HG03378 (cell line): ENCODE measurements at regions not wholly inside any gene's neighbourhood (a gene's known extent, or its start where the extent isn't known, plus 50 kb on each side); places are given as distances from the start of the nearest gene placed in this dataset.
"Not testable (repeated sequence)": the region's sequence is repeated elsewhere in the genome, so short reads cannot be mapped to it uniquely, and the experiment has no call there.

Experiments
- ATAC-seq: cut with Tn5 transposase; IDR thresholded peaks from one replicate; pipeline ENCODE4 v1.9.1; 2021; ENCODE audit warnings: mild to moderate bottlenecking, moderate library complexity; ENCODE audit not compliant: unreplicated experiment

DNA sequence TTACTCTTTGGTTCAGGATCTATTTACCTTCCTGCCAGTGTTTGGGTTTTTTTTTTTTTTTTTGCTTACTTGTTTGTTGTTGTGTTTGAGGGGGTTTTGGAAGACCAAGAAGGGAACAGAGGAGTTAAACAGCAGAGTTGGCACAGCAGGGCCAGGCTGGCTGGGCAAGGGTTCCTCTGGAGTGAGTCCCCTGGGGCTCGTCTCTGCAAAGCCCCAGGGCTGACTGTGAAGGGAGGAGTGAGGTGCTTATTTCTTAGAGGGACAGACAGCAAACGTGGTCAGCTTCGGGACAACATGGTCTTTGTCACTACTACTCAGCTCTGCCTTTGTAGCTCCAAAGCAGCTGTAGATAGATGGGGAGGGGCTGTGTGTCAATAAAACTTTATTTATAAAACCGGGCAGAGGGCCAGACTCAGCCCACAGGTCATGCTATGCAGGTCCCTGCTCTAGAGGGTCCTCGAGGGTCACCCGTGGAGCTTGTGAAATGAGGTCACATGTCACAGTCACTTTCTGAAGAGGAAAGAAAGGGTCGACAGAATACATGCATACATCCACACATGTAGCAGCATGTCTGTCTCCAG, 1404.7 kb downstream of the BRD1 start:
- ATAC-seq = no peak

DNA sequence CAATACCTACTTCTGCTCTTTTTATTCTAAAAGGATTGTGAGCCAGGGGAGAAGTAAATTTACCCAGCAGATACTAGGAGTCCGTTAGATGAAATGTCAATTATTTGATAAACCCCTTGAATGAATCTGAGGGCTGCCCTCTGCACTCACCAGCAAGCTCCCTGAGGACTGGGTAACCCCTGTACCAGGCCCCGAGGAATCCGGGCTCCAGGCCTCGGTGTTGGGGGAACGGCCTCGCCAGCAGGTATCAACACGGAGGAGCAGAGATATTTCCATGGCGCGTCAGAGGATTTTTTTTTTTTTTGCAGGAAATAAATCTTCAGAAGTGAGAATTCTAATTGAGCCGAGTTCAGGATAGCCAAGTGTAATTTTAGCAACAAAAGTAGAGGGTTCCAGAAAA, 1408.8 kb downstream of the BRD1 start:
- no peak for ATAC-seq

DNA sequence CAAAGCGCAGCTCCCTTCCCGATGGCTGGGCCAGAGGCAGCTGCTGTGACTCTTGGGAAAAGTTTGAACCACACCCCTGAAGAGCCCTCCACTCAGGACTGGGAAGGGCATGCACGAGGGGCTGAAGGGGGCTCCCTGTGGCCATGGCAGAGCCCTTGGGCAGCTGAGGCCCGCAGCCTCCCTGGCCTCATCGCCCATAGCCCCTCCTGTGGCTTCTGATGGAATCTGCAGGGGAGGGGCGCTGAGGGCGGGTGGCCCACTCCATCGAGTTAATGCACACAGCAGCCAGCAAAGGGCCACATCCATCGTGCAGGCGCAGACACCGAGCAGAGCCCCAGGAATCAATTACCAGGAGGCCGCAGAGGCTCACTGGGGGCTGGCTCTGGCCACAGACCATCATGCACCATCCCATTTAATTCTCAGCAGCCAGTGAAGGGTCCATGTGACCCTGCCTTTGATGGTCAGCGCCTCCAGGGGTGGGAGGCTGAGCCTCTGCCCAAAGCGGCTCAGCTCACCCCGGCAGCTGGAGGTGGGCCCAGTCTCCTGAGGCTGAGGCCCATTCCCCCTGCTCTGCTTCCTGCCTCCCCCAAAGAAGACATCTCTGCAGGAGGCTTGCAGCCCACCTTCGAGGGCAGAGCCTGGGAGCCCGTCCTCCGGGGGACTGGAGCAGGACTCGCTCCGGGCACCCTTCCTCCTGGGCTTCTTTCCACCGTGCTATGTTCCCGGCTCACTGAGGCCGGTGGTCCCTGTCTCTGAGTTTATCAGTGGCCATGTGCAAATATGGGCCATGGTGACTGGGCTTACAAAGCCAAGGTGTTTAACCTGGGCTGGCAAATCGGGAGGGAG, 1410.2 kb downstream of the BRD1 start:
- ATAC-seq = no peak

DNA sequence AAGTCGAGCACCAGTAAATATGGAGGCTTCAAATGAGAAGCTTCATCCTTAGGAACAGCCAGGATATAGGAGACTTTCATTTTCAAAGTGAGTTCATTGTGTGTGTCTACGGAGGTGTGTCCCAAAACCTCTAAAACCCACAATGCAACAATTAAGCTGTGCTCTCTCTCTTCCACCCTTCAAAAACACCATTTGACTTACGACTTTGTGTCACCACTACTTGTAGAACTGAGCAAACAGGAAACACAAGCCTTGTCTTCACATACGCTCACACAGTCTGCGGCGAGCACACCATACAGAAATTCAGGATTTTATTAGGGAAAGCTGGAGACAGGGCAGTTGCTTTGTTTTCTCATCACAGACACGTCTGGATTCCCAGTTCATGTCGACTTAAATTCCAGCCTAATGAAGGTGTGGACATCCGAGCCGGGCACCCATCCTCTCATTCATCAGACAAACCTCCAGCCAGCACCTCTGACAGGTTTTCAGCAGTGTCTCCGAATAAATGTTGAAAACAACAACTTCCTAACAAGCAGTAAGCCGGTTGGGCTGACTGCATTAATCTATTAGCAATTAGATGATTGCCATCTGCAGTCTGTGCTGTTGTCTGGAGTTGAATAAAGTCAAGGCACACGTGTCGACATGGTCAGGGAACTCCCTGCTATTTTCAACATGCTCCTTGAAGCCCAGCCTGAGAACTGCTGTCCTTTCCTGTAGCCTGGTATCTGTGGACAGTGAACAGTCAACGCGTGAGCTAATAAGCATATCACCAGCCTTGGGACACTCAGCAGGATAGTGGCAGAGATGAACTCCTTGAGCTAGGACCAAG, 1411.1 kb downstream of the BRD1 start:
- ATAC-seq = no peak

DNA sequence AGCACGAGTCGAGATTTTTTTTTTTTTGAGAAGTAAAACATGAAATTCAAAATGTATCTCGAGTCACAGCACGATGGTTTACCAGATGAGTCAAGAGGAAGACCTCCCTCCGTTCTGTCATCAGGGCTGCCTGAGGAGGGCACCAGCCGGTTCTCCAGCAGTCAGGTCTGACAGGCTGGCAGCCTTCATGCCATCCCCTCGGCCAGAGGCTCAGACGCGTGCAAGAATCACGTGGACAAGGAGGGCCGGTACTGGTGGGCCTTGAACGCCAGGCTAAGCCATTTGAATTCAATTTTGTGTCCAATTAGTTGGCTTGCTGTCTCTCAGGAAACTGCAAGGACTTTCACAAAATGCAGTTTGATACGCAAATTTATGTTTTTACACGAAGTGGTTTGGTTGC, 1412.2 kb downstream of the BRD1 start:
- no peak for ATAC-seq

DNA sequence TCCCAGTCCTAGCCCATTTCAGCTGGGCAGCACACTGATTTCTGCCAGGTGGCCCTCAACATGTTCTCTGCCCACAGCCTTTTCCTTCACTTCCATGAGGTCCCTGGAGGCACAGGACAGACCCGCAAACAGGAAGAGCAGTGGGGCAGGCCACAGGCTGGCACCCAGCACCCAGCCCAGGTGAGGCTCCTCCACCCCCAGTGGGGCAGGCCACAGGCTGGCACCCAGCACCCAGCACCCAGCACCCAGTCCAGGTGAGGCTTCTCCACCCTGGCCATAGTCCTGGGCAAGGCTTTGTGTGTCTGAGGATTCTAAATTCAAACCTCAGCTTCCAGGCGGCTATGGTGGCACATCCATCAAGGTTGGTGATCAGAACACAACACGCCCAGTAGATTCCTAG, 1413.0 kb downstream of the BRD1 start:
- ATAC-seq = no peak

DNA sequence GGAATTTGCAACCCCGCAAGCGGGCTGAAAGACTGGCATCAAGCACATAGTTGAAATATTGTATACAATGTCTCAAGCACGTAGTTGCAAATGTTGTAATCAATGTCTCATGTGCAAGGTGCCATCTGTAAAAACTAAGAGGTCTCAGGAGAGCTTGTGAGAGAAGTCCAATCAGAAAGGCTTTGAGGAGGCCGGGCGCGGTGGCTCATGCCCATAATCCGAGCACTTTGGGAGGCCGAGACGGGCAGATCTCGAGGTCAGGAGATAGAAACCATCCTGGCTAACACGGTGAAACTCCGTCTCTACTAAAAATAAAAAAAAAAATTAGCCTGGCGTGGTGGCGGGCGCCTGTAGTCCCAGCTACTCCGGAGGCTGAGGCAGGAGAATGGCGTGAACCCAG, 1414.7 kb downstream of the BRD1 start:
- not testable (repeated sequence) for ATAC-seq

DNA sequence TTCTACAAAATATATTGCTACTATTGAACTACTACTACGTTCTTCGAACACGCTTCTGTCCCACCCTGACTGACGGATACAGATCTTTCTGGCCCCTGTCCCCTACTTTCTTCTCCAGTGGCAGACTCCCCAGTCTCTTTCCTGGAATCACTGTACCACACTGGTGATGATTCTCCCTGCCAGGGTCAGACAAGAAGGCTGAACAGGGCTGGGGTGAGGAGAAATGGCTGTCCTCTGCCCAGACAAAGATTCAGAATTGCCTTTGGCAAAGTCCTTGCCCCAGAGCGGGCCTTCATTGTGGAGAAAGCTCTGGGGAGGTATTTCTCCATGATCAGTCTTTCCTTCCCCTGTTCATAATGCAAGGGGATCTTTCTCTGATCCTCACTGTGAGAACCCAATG, 1417.1 kb downstream of the BRD1 start:
- ATAC-seq = no peak

DNA sequence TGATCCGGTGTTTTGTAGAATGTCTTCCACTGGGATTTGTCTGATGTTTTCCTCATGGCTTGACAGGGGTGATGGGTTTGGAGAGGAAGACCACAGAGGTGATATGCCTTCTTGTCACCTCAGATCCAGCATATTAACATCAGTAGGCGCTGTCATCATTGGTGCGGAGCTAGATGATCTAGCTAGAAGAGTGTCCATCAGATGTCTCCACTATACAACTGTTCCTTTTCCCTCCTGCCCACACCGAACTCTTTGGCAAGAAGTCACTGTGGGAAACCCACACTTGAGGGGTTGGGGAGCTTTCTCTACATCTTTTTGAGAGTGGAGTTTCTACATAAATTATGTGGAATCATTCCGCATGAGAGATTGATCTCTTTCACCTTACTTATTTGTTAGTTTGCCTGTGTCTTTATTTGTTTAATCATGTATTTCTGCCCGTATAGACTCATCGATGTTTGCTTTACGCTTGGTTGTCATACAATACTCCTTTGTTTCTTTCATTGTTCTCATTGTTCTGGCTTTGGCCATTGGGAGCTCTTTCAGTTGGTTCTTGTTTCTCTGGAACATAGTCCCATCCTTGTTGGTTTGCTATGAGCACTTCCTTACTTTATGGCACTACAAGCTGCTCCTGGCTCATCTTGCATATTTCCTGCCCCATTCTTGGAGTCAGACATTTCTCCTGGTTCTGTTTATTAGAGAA, 1420.3 kb downstream of the BRD1 start:
- no peak for ATAC-seq

DNA sequence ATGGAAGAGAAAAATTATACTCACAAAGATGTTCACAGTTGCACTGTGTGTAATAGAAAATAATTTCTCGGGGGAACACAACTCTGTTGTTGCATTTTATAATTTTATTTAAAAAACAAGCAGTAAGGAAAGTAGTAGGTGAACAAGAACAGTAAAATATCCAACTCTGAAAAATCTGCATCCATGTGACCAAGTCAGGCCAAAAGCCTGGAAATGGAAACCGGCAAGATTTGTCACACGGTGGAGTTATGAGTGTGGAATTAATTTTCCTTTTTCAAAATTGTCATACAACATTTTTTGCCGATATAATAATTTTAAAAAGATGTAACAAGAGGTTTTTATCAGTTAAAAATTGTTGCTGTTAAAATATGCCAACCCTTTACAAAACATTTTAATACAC, 1421.5 kb downstream of the BRD1 start:
- no peak for ATAC-seq

DNA sequence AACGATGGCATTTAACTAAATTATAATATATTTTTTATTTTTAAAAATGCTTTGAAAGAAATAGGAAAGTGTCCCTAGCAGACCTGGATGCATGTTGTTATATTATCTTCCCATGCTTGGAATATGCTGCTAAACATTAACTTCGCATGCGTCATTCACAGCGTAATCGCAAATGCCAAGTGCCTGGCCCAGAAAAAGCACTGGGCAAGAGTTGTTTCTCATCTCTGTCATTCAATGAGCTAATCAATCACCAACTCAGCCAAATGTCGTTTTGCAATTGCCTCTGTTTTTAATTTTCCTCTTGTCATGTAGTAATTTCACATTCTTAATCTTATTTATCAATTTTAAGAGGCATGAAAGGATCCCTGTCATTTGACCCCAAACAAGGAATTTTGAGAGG, 1421.9 kb downstream of the BRD1 start:
- no peak for ATAC-seq

DNA sequence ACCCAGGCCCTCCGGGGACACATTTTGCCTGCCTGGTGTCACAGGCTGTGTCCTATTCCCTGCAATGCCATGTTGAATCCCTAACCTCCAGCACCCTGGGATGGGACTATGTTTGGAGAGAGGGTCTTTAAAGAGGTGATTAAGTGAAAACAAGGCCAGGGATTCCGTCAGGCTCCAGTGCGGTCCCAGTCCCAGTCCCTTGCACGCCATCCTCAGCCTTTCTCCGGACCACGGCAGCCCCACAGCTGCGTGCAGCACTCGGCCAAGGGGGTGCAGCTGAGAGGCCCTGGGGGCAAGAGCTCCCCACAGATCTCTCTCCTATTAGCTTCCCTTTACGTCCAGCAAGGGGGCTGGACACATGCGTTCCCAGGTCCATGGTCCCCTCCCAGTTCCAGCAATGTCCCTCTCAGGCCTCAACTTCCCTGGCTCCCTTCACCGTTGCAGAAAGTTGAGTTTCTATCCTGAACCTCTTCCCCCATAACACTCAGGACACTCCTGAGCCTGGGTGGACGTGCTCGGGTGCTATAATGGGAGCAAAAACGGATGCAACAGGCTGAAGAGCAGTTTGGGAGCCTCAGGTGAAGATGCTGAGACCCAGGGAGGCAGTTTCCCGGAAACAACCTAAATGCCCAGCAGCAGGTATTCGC, 1422.7 kb downstream of the BRD1 start:
- ATAC-seq = no peak

DNA sequence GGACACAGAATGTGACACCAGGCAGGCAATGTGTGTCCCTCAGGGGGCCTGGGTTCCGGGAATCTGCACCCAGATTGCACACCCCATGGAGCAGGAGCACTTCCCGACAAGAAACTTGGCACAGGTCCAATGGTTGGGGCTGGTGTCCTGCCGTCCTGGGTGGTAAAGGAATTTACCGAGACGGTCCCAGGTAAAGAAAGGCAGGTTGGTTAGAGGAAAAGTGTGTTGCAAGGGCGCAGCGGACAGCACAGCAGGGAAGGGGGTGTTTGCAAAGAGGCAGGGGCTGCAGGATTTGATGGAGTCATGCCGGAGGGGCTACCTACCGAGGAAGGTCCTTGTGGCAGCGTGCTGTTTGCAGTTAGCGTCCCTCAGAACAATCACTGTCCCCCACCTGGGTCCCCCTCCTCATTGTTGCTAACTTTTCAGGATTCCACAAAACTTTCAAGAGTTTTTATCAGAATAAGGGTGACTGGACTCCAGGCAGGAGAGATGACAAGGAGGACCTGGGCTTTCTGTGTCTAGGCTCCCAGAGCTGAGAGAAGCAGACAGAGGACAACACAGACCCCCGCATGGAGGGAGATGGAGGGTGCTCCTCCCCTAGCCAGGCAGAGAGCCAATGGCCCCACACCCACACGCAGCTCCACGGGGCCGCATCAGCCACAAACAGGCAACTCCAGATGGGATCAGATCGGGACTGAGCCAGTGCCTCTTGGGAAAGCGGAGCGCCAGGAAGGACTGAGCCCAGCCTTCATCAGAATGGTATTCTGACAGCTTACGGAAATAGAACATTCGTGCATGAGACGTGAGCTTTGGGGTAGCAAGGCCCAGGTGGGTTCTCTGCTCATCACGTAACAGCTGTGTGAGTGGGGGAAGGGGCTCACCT, 1423.9 kb downstream of the BRD1 start:
- no peak for ATAC-seq

DNA sequence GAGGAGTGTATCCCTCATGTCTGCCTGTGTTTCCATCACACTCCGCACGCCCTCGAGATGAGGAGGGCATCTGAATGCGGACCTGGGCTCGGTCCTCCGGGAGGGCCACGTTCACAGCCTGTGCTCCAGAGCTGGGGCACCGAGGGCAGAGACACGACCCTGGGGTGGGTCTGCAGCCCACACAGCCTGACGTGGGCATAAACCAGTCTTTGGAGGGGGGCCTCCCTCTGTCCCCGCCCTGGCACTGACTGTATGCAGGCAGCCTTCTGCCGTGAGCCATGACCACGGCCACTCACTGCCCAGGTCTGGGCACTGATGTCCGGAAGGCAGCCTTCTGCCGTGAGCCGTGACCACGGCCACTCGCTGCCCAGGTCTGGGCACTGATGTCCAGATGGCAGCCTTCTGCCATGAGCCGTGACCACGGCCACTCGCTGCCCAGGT, 1425.1 kb downstream of the BRD1 start:
- ATAC-seq = no peak

DNA sequence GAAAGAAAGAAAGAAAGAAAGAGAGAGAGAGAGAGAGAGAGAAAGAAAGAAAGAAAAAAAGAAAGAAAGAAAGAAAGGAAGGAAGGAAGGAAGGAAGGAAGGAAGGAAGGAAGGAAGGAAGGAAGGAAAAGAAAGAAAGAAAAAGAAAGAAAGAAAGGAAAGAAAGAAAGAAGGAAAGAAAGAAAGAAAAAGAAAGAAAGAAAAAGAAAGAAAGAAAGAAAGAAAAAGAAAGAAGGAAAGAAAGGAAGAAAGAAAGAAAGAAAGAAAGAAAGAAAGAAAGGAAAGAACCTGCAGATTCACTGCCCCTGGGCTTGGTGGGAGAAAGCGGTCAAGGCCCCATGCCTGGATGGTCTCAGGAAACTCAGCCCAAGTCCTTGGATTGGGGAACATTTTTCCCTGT, 1426.2 kb downstream of the BRD1 start:
- ATAC-seq = not testable (repeated sequence)

DNA sequence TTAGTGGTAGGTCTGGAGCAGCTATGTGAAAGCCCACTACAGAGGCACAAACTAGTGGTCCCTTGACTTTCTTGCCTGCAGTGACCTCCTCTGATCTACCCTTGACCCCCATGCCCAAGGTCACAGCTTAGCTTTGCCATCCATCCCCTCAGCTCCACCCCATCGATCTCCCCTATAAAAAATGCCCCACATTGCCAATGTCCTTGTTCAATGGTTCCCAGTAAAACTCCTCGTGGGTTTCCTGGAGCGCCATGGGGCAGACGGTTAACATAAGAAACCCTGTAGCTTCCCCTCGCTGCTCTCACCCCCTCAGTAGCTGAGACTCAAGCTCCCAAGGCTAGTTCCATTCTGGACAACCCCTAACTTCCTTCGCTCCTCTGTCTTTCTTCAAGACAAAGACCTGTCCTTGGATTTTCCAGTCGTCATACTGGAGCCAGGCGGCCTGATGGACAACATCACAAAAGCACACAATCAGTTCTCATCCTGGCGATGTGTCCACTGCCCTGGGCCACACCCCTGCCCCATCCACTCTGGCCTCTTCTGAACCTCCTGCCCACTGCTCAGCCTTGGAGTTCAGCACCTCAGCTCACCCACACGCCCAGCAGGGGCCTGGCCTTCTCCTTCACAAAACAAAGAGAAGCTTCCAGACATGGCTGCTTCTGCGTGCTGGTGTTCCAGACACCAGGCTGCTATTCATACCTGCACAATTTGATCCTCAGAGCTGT, 1429.3 kb downstream of the BRD1 start:
- no peak for ATAC-seq

DNA sequence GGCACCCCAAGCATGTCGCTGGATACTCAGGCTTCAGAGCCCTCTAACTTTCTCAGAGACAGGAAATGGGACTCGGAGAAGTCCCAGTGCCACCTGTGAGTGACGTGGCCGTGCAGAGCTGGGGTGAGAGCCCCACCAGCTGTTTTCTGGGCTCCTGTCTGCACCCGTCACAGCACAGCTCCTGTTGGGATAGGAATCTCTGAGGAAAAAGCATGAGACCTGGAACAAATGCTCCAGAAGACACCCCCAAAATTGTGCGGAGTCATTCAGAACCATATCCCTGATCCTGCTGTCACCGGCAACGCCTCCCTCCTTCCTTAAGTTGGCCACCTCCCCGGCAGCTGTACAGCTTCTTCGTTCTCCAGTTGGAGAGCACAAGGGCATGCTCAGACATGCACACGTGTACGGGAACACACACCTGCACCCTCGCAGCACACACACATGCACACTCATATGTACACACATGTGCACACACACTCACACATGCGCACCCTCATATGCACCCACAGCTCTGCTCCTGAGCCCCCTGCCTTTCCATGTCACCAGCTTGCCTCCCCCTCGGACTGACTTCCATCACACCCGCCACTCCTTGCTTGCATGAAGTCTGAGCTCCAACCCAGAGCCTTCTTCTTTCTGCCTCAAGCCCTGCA, 1430.0 kb downstream of the BRD1 start:
- no peak for ATAC-seq

DNA sequence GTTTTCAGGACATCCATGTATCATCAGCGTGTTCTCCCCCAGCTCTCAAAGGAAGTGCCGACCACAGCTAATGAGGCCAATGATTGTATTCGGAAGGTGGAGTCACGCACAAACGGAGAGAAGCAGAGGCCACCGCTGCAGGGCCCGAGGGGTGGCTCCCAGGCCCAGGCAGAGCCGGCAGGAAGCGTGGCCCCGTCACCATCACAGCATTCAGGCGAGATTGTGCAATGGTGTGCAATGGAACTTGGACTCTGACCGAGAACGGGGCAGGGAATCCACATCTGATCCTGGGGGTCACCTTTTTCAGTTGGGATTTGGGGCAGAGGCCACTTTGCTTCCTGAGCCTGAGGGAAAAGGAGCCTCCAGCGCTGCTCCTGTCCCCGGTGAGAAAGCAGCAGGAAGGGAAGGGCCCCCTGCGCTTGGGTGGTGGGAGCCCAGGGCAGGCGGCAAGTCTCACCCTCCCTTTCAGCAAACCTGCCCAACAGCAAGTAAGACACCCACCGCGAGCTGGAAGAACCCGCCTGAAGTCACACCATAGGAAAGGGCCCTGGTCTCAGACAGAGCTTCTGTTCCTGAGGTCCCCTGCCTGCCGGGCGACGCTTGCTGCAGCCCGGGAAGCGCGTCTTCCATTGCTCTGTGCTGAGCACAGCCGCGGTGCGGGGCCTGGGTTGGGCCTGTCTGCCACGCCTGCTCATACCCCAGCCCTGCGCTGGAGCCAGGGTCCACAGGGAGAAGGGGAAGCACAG, 1430.7 kb downstream of the BRD1 start:
- ATAC-seq = no peak
